ENCODE measurements at regions not wholly inside any gene's neighbourhood (a gene's known extent, or its start where the extent isn't known, plus 50 kb on each side); places are given as distances from the start of the nearest gene placed in this dataset.
"Not testable (repeated sequence)": the region's sequence is repeated elsewhere in the genome, so short reads cannot be mapped to it uniquely, and the experiment has no call there.

- H3K4me3 ChIP-seq (ENCODE audit: control insufficient read depth in 1 of 2, extremely low read depth in 1 of 2, low read length in 1 of 2), result no peak overlapping the region
- DNase-seq (no peak), ATAC-seq (replicated peaks in 1 of 4) (no peak)
- Mint-ChIP-seq H3K4me3 (no peak overlapping the region), H3K27me3 (no peaks in the 10 kb centered on the region), H3K27ac (no peak overlapping the region), H3K4me1 (no peaks in the 10 kb centered on the region), H3K36me3 (no peaks in the 10 kb centered on the region), H3K9me3 (peaks cover 22 to 39% (median 35%) of the 10 kb centered on the region in 3 donors)
- POLR2A ChIA-PET, result no interaction called here
- no peaks in the 10 kb centered on the region for H3K9me3 ChIP-seq
- H3K27ac ChIP-seq (ENCODE audit: low read length), result no peak overlapping the region
- H3K27me3 ChIP-seq (replicated peaks in 1 of 2; ENCODE audit: control insufficient read depth in 2 of 2, extremely low read depth in 1 of 2, insufficient read depth in 2 of 2, low read length in 1 of 2), result no peaks in the 10 kb centered on the region
- CTCF ChIA-PET, result no interaction called here
- WGBS (ENCODE audit: insufficient coverage), result no CpG with 5 or more reads among the region's 1 CpG
- no peaks in the 10 kb centered on the region for H3K36me3 ChIP-seq (ENCODE audit: control insufficient read depth in 2 of 2, extremely low read depth in 1 of 2, insufficient read depth in 1 of 2, low read length in 1 of 2)
- no peaks in the 10 kb centered on the region for H3K4me1 ChIP-seq (ENCODE audit: control insufficient read depth in 1 of 2, extremely low read depth in 1 of 2, insufficient read depth in 2 of 2, low read length in 2 of 2)
Observed at GRCh38 chr4:91653067-91653466, 650.7 kb upstream of the GRID2 start.

- Mint-ChIP-seq H3K4me1 (no peaks in the 10 kb centered on the region), H3K4me3 (no peak overlapping the region), H3K9me3 (peaks cover 0 to 16% (median 14%) of the 10 kb centered on the region in 3 donors), H3K36me3 (no peaks in the 10 kb centered on the region), H3K27ac (no peak overlapping the region), H3K27me3 (no peaks in the 10 kb centered on the region)
- no peaks in the 10 kb centered on the region for H3K36me3 ChIP-seq (ENCODE audit: control insufficient read depth in 2 of 2, extremely low read depth in 1 of 2, insufficient read depth in 1 of 2, low read length in 1 of 2)
- H3K27me3 ChIP-seq (replicated peaks in 1 of 2; ENCODE audit: control insufficient read depth in 2 of 2, extremely low read depth in 1 of 2, insufficient read depth in 2 of 2, low read length in 1 of 2), result no peaks in the 10 kb centered on the region
- no peaks in the 10 kb centered on the region for H3K4me1 ChIP-seq (ENCODE audit: control insufficient read depth in 1 of 2, extremely low read depth in 1 of 2, insufficient read depth in 2 of 2, low read length in 2 of 2)
- no peaks in the 10 kb centered on the region for H3K9me3 ChIP-seq
- H3K4me3 ChIP-seq (ENCODE audit: control insufficient read depth in 1 of 2, extremely low read depth in 1 of 2, low read length in 1 of 2), result no peak overlapping the region
- no peak overlapping the region for H3K27ac ChIP-seq (ENCODE audit: low read length)
- no peak for ATAC-seq (replicated peaks in 1 of 4)
- ChIA-PET POLR2A (no interaction called here), CTCF (no interaction called here)
- no peak for DNase-seq
Observed at GRCh38 chr4:91681091-91681490, 622.7 kb upstream of the GRID2 start.

DNA sequence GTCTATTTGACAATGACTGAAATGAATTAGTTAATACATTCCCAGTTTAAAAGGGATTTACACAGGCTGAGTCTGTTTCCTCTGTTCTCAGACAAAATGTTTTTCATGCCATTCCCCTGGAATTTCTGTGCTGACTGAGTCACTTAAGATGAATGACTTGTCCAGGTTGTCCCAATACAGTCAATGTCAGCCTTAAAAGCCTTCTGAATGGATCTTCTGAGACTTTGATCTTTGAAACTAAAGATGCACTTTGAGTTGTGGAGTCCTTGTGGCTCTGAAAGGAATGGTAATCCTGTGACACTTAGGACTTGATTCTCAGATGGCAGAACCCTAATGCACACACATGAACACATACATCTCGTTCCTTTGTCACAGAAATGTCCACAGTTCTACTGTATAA lies 622.2 kb upstream of the GRID2 start:
- peaks cover 0 to 16% (median 14%) of the 10 kb centered on the region in 3 donors for H3K9me3 Mint-ChIP-seq
- no peaks in the 10 kb centered on the region for H3K36me3 Mint-ChIP-seq
- ChIA-PET POLR2A (no interaction called here), CTCF (no interaction called here)
- H3K4me1 Mint-ChIP-seq, result no peaks in the 10 kb centered on the region
- Histone ChIP-seq H3K36me3 (ENCODE audit: control insufficient read depth in 2 of 2, extremely low read depth in 1 of 2, insufficient read depth in 1 of 2, low read length in 1 of 2) (no peaks in the 10 kb centered on the region), H3K27me3 (replicated peaks in 1 of 2; ENCODE audit: control insufficient read depth in 2 of 2, extremely low read depth in 1 of 2, insufficient read depth in 2 of 2, low read length in 1 of 2) (no peaks in the 10 kb centered on the region), H3K4me1 (ENCODE audit: control insufficient read depth in 1 of 2, extremely low read depth in 1 of 2, insufficient read depth in 2 of 2, low read length in 2 of 2) (no peaks in the 10 kb centered on the region), H3K27ac (ENCODE audit: low read length) (no peak overlapping the region), H3K9me3 (no peaks in the 10 kb centered on the region), H3K4me3 (ENCODE audit: control insufficient read depth in 1 of 2, extremely low read depth in 1 of 2, low read length in 1 of 2) (no peak overlapping the region)
- no peak overlapping the region for H3K4me3 Mint-ChIP-seq
- H3K27me3 Mint-ChIP-seq, result no peaks in the 10 kb centered on the region
- no peak overlapping the region for H3K27ac Mint-ChIP-seq
- no CpG with 5 or more reads among the region's 1 CpG for WGBS (ENCODE audit: insufficient coverage)
- DNase-seq (no peak), ATAC-seq (replicated peaks in 1 of 4) (no peak)

DNA sequence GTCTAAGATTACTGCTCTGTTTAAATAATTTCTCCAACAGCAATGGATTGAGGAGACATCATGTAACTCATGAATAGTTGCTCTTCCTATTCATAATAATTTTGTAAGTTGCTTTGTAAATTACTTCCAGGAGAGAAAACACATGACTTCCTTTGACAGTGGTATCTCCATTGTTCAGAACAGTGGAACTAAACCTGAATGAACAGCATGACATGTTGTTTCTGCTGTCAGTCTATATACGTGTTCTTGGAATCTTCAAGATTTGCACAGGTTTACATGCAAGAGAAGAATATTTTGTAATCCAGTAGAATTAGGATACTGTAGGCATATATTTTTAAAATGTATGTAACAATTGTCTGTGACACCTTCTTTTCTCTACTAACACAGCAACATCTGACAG lies 618.8 kb upstream of the GRID2 start:
- H3K4me3 ChIP-seq (ENCODE audit: control insufficient read depth in 1 of 2, extremely low read depth in 1 of 2, low read length in 1 of 2), result no peak overlapping the region
- Mint-ChIP-seq H3K27ac (no peak overlapping the region), H3K27me3 (no peaks in the 10 kb centered on the region), H3K4me1 (no peaks in the 10 kb centered on the region), H3K9me3 (peaks cover 9 to 21% (median 19%) of the 10 kb centered on the region in 3 donors), H3K4me3 (no peak overlapping the region), H3K36me3 (no peaks in the 10 kb centered on the region)
- no peaks in the 10 kb centered on the region for H3K9me3 ChIP-seq
- no peaks in the 10 kb centered on the region for H3K4me1 ChIP-seq (ENCODE audit: control insufficient read depth in 1 of 2, extremely low read depth in 1 of 2, insufficient read depth in 2 of 2, low read length in 2 of 2)
- no peaks in the 10 kb centered on the region for H3K27me3 ChIP-seq (replicated peaks in 1 of 2; ENCODE audit: control insufficient read depth in 2 of 2, extremely low read depth in 1 of 2, insufficient read depth in 2 of 2, low read length in 1 of 2)
- H3K36me3 ChIP-seq (ENCODE audit: control insufficient read depth in 2 of 2, extremely low read depth in 1 of 2, insufficient read depth in 1 of 2, low read length in 1 of 2), result no peaks in the 10 kb centered on the region
- ATAC-seq (replicated peaks in 1 of 4), result no peak
- no CpG with 5 or more reads among the region's 1 CpG for WGBS (ENCODE audit: insufficient coverage)
- DNase-seq, result no peak
- H3K27ac ChIP-seq (ENCODE audit: low read length), result no peak overlapping the region
- POLR2A ChIA-PET, result no interaction called here
- CTCF ChIA-PET, result no interaction called here

DNA sequence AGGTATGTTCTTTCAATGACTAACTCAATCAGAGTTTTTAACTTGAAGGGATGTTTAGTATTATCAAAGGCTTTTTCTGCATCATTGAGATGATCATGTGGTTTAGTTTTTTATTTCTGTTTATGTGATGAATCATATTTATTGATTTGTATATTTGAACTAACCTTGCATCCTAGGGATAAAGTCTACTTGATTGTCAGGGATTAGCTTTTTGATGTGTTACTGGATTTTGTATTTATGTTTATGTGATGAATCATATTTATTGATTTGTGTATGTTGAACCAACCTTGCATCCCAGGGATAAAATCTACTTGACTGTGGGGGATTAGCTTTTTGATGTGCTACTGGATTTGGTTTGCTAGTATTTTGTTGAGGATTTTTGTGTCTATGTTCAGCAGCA lies 615.4 kb upstream of the GRID2 start:
- CTCF ChIA-PET, result no interaction called here

GRCh38 chr4:91699691-91700090 lies 604.1 kb upstream of the GRID2 start:
- H3K36me3 ChIP-seq (ENCODE audit: control insufficient read depth in 2 of 2, extremely low read depth in 1 of 2, insufficient read depth in 1 of 2, low read length in 1 of 2); DNase-seq; H3K27me3 Mint-ChIP-seq; H3K4me3 ChIP-seq (ENCODE audit: control insufficient read depth in 1 of 2, extremely low read depth in 1 of 2, low read length in 1 of 2); H3K9me3 ChIP-seq; H3K4me1 Mint-ChIP-seq; CTCF ChIA-PET; H3K36me3 Mint-ChIP-seq; ATAC-seq (replicated peaks in 1 of 4); POLR2A ChIA-PET; H3K4me1 ChIP-seq (ENCODE audit: control insufficient read depth in 1 of 2, extremely low read depth in 1 of 2, insufficient read depth in 2 of 2, low read length in 2 of 2); H3K27me3 ChIP-seq (replicated peaks in 1 of 2; ENCODE audit: control insufficient read depth in 2 of 2, extremely low read depth in 1 of 2, insufficient read depth in 2 of 2, low read length in 1 of 2); H3K27ac ChIP-seq (ENCODE audit: low read length); H3K4me3 Mint-ChIP-seq; H3K27ac Mint-ChIP-seq: not testable (repeated sequence)
- WGBS (ENCODE audit: insufficient coverage), result 92% methylated on average over 2 of the region's 4 CpGs
- H3K9me3 Mint-ChIP-seq, result peaks cover 20 to 32% (median 25%) of the 10 kb centered on the region in 3 donors

More for the DNA sequence above, 615.4 kb upstream of the GRID2 start:
- Histone ChIP-seq H3K9me3 (no peaks in the 10 kb centered on the region), H3K4me3 (ENCODE audit: control insufficient read depth in 1 of 2, extremely low read depth in 1 of 2, low read length in 1 of 2) (no peak overlapping the region), H3K4me1 (ENCODE audit: control insufficient read depth in 1 of 2, extremely low read depth in 1 of 2, insufficient read depth in 2 of 2, low read length in 2 of 2) (no peaks in the 10 kb centered on the region), H3K36me3 (ENCODE audit: control insufficient read depth in 2 of 2, extremely low read depth in 1 of 2, insufficient read depth in 1 of 2, low read length in 1 of 2) (no peaks in the 10 kb centered on the region), H3K27me3 (replicated peaks in 1 of 2; ENCODE audit: control insufficient read depth in 2 of 2, extremely low read depth in 1 of 2, insufficient read depth in 2 of 2, low read length in 1 of 2) (no peaks in the 10 kb centered on the region), H3K27ac (ENCODE audit: low read length) (no peak overlapping the region)
- ATAC-seq (replicated peaks in 1 of 4) (no peak), DNase-seq (no peak)
- Mint-ChIP-seq H3K27me3 (no peaks in the 10 kb centered on the region), H3K4me1 (no peaks in the 10 kb centered on the region), H3K9me3 (peaks cover 18 to 29% (median 21%) of the 10 kb centered on the region in 3 donors), H3K27ac (no peak overlapping the region), H3K36me3 (no peaks in the 10 kb centered on the region), H3K4me3 (no peak overlapping the region)
- POLR2A ChIA-PET, result no interaction called here

DNA sequence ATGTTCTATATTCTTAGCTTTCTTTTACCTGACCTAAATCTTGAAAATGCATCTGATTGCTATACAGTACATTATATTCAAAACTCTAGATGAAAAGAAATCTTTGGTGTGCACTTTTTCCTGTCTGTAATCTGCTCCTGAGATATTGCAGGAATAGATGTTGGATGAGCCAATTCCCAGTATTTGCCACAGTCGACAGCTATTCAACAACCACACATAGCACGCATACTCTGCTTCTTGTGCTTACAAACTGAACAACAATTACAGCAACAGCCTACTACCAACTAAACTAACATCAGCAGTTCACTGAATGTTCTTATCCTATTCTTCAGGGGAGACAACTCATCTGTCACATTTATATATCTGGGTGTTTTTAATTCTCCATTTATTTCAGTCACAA lies 573.9 kb upstream of the GRID2 start:
- Histone ChIP-seq H3K27ac (ENCODE audit: low read length) (no peak overlapping the region), H3K36me3 (ENCODE audit: control insufficient read depth in 2 of 2, extremely low read depth in 1 of 2, insufficient read depth in 1 of 2, low read length in 1 of 2) (no peaks in the 10 kb centered on the region), H3K27me3 (replicated peaks in 1 of 2; ENCODE audit: control insufficient read depth in 2 of 2, extremely low read depth in 1 of 2, insufficient read depth in 2 of 2, low read length in 1 of 2) (no peaks in the 10 kb centered on the region), H3K9me3 (peaks cover 2% of the 10 kb centered on the region), H3K4me3 (ENCODE audit: control insufficient read depth in 1 of 2, extremely low read depth in 1 of 2, low read length in 1 of 2) (no peak overlapping the region), H3K4me1 (ENCODE audit: control insufficient read depth in 1 of 2, extremely low read depth in 1 of 2, insufficient read depth in 2 of 2, low read length in 2 of 2) (no peaks in the 10 kb centered on the region)
- no peaks in the 10 kb centered on the region for H3K4me1 Mint-ChIP-seq
- POLR2A ChIA-PET, result no interaction called here
- CTCF ChIA-PET, result no interaction called here
- DNase-seq (no peak), ATAC-seq (replicated peaks in 1 of 4) (no peak)
- H3K4me3 Mint-ChIP-seq, result no peak overlapping the region
- peaks cover 4 to 13% (median 12%) of the 10 kb centered on the region in 3 donors for H3K9me3 Mint-ChIP-seq
- no peak overlapping the region for H3K27ac Mint-ChIP-seq
- H3K36me3 Mint-ChIP-seq, result no peaks in the 10 kb centered on the region
- H3K27me3 Mint-ChIP-seq, result no peaks in the 10 kb centered on the region
- no CpG with 5 or more reads among the region's 2 CpGs for WGBS (ENCODE audit: insufficient coverage)

Measured in T-cell (primary cell).